ENCODE measurements at regions not wholly inside any gene's neighbourhood (a gene's known extent, or its start where the extent isn't known, plus 50 kb on each side); places are given as distances from the start of the nearest gene placed in this dataset.

DNA sequence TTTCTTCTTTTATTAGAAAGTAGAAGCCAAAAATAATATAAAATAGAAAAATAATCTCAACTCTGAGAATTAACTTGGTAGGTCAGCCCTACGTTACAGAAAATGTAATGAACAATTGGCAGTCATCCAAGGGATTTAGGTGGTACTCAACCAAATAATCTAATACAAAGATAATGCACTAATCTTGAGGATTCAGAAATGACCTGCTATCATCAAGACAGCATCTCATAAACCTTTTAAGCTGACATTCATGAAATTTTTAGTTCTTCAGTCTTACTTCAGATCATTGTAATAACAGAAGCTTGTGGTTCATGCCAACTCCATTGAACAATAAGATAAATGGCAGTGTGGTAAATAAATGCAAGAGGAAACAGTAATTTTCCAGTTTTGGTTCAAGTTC lies 1058.0 kb downstream of the MAT2B start:
- TF ChIP-seq, protein P1, sequence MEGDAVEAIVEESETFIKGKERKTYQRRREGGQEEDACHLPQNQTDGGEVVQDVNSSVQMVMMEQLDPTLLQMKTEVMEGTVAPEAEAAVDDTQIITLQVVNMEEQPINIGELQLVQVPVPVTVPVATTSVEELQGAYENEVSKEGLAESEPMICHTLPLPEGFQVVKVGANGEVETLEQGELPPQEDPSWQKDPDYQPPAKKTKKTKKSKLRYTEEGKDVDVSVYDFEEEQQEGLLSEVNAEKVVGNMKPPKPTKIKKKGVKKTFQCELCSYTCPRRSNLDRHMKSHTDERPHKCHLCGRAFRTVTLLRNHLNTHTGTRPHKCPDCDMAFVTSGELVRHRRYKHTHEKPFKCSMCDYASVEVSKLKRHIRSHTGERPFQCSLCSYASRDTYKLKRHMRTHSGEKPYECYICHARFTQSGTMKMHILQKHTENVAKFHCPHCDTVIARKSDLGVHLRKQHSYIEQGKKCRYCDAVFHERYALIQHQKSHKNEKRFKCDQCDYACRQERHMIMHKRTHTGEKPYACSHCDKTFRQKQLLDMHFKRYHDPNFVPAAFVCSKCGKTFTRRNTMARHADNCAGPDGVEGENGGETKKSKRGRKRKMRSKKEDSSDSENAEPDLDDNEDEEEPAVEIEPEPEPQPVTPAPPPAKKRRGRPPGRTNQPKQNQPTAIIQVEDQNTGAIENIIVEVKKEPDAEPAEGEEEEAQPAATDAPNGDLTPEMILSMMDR (IDR thresholded peaks at IDR 0.05) = no peak
- TF ChIP-seq POLR2A (IDR thresholded peaks at IDR 0.05) = no peak
